ENCODE measurements at regions not wholly inside any gene's neighbourhood (a gene's known extent, or its start where the extent isn't known, plus 50 kb on each side); places are given as distances from the start of the nearest gene placed in this dataset.

DNA sequence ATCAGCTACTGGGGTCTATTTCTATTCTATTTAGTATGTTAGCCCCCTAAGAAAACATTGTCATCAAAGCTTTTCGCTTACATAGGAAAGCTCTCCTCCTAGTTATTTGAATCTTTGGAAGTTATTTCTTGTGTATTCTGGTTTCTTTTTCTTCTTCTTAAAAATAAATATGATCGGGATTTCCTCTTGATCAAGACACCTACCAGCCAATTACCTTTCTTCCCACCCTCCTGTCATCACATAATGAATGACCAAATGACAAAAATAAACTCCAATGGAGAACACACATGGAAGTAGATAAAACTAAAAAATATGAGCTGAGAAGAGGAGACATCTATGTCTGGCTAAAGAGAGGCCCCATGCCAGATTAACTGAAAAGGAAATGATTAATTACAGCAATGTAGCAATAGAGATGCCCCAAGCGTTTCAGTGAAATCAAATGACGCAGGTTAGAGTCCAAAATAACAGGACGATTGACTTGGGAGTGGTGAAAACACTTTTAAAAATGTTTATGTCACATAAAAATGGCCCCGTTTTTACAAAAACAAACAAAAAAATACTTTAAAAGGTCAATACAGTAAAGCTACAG is 59.5 kb upstream of the PCSK1 start:
- TF ChIP-seq, protein P1, sequence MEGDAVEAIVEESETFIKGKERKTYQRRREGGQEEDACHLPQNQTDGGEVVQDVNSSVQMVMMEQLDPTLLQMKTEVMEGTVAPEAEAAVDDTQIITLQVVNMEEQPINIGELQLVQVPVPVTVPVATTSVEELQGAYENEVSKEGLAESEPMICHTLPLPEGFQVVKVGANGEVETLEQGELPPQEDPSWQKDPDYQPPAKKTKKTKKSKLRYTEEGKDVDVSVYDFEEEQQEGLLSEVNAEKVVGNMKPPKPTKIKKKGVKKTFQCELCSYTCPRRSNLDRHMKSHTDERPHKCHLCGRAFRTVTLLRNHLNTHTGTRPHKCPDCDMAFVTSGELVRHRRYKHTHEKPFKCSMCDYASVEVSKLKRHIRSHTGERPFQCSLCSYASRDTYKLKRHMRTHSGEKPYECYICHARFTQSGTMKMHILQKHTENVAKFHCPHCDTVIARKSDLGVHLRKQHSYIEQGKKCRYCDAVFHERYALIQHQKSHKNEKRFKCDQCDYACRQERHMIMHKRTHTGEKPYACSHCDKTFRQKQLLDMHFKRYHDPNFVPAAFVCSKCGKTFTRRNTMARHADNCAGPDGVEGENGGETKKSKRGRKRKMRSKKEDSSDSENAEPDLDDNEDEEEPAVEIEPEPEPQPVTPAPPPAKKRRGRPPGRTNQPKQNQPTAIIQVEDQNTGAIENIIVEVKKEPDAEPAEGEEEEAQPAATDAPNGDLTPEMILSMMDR (IDR thresholded peaks at IDR 0.05), result no peak
- TF ChIP-seq POLR2A (IDR thresholded peaks at IDR 0.05), result no peak
- no peak for TF ChIP-seq POLR2AphosphoS5 (IDR thresholded peaks at IDR 0.05)
- TF ChIP-seq EP300 (IDR thresholded peaks at IDR 0.05), result no peak
